ENCODE measurements at regions not wholly inside any gene's neighbourhood (a gene's known extent, or its start where the extent isn't known, plus 50 kb on each side); places are given as distances from the start of the nearest gene placed in this dataset.

DNA sequence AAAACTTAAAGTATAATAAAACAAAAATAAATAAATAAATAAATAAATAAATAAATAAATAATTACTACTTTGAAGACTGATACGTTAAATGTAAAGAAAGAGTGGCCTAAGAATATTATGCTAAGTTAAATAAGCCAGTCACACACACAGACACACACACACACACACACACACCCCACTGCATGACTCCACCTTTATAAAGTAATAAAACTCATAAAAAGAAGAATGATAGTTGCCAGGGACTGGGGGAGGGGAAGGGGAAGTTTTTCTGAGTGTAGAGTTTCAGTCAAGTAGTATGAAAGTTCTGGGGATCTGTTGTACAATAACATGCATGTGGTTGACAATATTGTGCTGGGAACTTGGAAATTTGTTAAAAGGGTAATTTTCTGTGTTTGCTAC, 1237.5 kb upstream of the GYPC start:
- TF ChIP-seq, protein P1, sequence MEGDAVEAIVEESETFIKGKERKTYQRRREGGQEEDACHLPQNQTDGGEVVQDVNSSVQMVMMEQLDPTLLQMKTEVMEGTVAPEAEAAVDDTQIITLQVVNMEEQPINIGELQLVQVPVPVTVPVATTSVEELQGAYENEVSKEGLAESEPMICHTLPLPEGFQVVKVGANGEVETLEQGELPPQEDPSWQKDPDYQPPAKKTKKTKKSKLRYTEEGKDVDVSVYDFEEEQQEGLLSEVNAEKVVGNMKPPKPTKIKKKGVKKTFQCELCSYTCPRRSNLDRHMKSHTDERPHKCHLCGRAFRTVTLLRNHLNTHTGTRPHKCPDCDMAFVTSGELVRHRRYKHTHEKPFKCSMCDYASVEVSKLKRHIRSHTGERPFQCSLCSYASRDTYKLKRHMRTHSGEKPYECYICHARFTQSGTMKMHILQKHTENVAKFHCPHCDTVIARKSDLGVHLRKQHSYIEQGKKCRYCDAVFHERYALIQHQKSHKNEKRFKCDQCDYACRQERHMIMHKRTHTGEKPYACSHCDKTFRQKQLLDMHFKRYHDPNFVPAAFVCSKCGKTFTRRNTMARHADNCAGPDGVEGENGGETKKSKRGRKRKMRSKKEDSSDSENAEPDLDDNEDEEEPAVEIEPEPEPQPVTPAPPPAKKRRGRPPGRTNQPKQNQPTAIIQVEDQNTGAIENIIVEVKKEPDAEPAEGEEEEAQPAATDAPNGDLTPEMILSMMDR (IDR thresholded peaks at IDR 0.05) = no peak
- no peak for TF ChIP-seq EP300 (IDR thresholded peaks at IDR 0.05)
- no peak for TF ChIP-seq POLR2AphosphoS5 (IDR thresholded peaks at IDR 0.05)
- no peak for TF ChIP-seq POLR2A (IDR thresholded peaks at IDR 0.05)

All from stomach (tissue), 4 donors.